ENCODE measurements at regions not wholly inside any gene's neighbourhood (a gene's known extent, or its start where the extent isn't known, plus 50 kb on each side); places are given as distances from the start of the nearest gene placed in this dataset.

- 70 to 81% methylated on average over 5 to 6 of the region's 6 CpGs for WGBS, 2 donors
- Histone ChIP-seq H3K27me3 (no peaks in the 10 kb centered on the region), H3K36me3 (ENCODE audit: low read depth, missing control alignments) (no peaks in the 10 kb centered on the region), H3K9me3 (no peaks in the 10 kb centered on the region), H3K4me1 (peaks cover 5% of the 10 kb centered on the region), H3K4me3 (no peak overlapping the region), H3K27ac (no peak overlapping the region)
- DNase-seq, result no peak
- intact Hi-C loops (cut with DNase I; ENCODE audit: low total_unique reads), result no loop called here
- TF ChIP-seq, protein P1, sequence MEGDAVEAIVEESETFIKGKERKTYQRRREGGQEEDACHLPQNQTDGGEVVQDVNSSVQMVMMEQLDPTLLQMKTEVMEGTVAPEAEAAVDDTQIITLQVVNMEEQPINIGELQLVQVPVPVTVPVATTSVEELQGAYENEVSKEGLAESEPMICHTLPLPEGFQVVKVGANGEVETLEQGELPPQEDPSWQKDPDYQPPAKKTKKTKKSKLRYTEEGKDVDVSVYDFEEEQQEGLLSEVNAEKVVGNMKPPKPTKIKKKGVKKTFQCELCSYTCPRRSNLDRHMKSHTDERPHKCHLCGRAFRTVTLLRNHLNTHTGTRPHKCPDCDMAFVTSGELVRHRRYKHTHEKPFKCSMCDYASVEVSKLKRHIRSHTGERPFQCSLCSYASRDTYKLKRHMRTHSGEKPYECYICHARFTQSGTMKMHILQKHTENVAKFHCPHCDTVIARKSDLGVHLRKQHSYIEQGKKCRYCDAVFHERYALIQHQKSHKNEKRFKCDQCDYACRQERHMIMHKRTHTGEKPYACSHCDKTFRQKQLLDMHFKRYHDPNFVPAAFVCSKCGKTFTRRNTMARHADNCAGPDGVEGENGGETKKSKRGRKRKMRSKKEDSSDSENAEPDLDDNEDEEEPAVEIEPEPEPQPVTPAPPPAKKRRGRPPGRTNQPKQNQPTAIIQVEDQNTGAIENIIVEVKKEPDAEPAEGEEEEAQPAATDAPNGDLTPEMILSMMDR (IDR thresholded peaks at IDR 0.05), result no peak
Observed at GRCh38 chr1:115219927-115220326, 118.1 kb downstream of the NGF start.

DNA sequence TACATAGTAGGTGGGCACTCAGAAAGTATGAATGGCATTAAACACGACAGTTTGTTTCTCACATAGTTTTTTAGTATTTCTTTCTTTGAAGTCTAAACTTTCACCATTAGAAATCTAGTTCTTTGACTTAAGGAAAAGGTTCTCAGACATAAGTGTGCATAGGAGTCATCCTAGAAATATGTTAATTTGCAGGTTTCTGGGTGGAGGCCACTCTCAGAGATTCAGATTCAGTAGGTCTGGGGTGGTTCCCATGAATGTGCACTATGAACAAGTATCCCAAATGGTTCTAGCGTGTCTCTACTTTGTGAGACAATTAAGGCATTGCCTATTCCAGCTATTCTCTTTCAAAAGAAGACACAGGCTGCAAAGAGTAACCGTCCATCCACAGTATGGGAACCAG lies 119.3 kb downstream of the NGF start:
- no peak overlapping the region for H3K27ac ChIP-seq
- intact Hi-C loops (cut with DNase I; ENCODE audit: low total_unique reads), result no loop called here
- WGBS, 2 donors, result 88 to 92% methylated on average over 3 of the region's 3 CpGs

GRCh38 chr1:115218034-115218405 lies 120.0 kb downstream of the NGF start:
- no peak overlapping the region for H3K27ac ChIP-seq
- TF ChIP-seq, protein P1 (IDR thresholded peaks at IDR 0.05), result no peak
- TF ChIP-seq POLR2A (IDR thresholded peaks at IDR 0.05), result no peak
- H3K36me3 ChIP-seq (ENCODE audit: low read depth, missing control alignments), result no peaks in the 10 kb centered on the region
- WGBS, 2 donors, result 50 to 70% methylated on average over 6 of the region's 6 CpGs
- no peak for DNase-seq
- H3K9me3 ChIP-seq, result no peaks in the 10 kb centered on the region
- H3K4me3 ChIP-seq, result no peak overlapping the region
- no peaks in the 10 kb centered on the region for H3K27me3 ChIP-seq
- peaks cover 5% of the 10 kb centered on the region for H3K4me1 ChIP-seq
- intact Hi-C loops (cut with DNase I; ENCODE audit: low total_unique reads), result no loop called here

More for the DNA sequence above, 119.3 kb downstream of the NGF start:
- no peak overlapping the region for H3K4me3 ChIP-seq
- no peaks in the 10 kb centered on the region for H3K9me3 ChIP-seq
- DNase-seq, result no peak
- TF ChIP-seq, protein P1 (IDR thresholded peaks at IDR 0.05), result no peak
- no peaks in the 10 kb centered on the region for H3K36me3 ChIP-seq (ENCODE audit: low read depth, missing control alignments)
- peaks cover 5% of the 10 kb centered on the region for H3K4me1 ChIP-seq
- no peaks in the 10 kb centered on the region for H3K27me3 ChIP-seq

DNA sequence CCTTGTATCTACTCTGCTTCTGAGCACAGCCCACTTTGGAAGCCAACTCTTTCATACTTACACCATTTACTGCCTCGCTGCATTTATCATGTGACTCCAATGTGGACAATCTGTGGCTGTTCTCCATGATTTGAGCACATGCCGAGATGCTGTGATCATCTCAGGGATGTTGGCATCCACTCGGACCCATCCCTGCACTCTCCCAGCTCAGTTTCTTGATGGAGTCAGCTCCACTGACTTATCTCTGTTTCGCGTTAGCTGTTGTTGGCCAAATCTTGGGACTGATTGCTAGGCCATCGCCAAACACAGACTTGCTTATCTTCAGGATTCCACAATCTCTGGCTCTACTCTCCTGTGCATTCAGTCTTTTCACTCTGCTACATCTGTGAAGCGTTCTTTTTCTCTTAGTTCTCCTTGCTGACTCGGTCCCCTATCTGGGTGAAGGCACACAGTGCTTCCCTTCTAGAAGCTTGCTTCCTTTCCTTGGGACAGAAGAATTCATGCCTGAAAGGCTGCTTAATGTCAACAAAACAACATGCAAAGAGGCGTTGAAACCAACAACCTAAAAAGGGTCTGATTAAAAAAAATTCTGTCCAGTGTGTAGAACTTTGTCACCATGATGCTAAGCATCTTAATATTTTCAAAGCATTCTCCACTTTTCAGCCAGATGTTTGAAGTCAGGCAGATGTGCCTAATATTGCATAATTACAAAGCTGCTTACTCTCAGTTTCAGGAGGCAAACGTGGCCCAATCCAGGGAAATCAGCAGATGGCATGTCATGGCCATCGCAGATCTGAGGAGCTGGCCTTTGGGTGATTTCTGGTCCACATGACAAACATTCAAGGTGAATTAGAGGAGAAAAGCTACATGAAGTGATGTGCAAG lies 120.7 kb downstream of the NGF start:
- H3K27ac ChIP-seq, result peak overlapping the region in 1 of 2 donors; percentile 25
- peaks cover 5% of the 10 kb centered on the region for H3K4me1 ChIP-seq
- intact Hi-C loops (cut with DNase I; ENCODE audit: low total_unique reads), result no loop called here
- no peaks in the 10 kb centered on the region for H3K9me3 ChIP-seq
- DNase-seq, result no peak
- TF ChIP-seq, protein P1 (IDR thresholded peaks at IDR 0.05), result no peak
- no peak for TF ChIP-seq POLR2A (IDR thresholded peaks at IDR 0.05)
- no peaks in the 10 kb centered on the region for H3K27me3 ChIP-seq
- no peaks in the 10 kb centered on the region for H3K36me3 ChIP-seq (ENCODE audit: low read depth, missing control alignments)
- no peak overlapping the region for H3K4me3 ChIP-seq
- WGBS, 2 donors, result 51 to 56% methylated on average over 11 of the region's 11 CpGs

Measured in testis (tissue), 2 donors.